ENCODE measurements at regions not wholly inside any gene's neighbourhood (a gene's known extent, or its start where the extent isn't known, plus 50 kb on each side); places are given as distances from the start of the nearest gene placed in this dataset.

- TF ChIP-seq, protein P1, sequence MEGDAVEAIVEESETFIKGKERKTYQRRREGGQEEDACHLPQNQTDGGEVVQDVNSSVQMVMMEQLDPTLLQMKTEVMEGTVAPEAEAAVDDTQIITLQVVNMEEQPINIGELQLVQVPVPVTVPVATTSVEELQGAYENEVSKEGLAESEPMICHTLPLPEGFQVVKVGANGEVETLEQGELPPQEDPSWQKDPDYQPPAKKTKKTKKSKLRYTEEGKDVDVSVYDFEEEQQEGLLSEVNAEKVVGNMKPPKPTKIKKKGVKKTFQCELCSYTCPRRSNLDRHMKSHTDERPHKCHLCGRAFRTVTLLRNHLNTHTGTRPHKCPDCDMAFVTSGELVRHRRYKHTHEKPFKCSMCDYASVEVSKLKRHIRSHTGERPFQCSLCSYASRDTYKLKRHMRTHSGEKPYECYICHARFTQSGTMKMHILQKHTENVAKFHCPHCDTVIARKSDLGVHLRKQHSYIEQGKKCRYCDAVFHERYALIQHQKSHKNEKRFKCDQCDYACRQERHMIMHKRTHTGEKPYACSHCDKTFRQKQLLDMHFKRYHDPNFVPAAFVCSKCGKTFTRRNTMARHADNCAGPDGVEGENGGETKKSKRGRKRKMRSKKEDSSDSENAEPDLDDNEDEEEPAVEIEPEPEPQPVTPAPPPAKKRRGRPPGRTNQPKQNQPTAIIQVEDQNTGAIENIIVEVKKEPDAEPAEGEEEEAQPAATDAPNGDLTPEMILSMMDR (conservative IDR thresholded peaks at IDR 0.05; ENCODE audit: low read length) = no peak
- TF ChIP-seq EZH2phosphoT487 (IDR thresholded peaks at IDR 0.05; ENCODE audit: borderline replicate concordance, low read depth, low read length) = no peak
These were observed 1624.1 kb upstream of the PRR20A start for GRCh38 chr13:55516610-55517009.
